ENCODE measurements at regions not wholly inside any gene's neighbourhood (a gene's known extent, or its start where the extent isn't known, plus 50 kb on each side); places are given as distances from the start of the nearest gene placed in this dataset.
A peak's percentile ranks its signal among the peaks of the same experiment; 100 is the strongest.
"Not testable (repeated sequence)": the region's sequence is repeated elsewhere in the genome, so short reads cannot be mapped to it uniquely, and the experiment has no call there.

DNA sequence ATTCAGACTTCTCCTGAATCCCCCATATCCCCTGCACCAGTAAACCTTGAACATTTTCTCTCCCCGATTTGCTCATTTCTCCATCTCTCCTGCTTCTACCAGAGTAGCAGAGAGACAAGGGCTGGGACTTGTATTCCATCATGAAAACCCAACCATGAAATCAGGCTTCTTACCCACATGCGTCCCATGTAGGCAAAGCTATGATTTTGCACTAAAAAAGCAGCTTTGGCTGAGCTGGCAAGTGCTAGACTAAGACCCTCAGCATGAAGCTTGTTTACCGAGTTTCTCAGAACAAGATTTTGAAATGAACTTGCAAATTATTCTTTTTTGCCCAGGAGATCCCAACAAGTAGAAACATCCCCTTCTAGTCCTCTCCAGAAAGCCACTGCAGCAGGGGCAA lies 80.3 kb upstream of the RFLNA start:
- Histone ChIP-seq H3K9ac (no peak overlapping the region), H3K4me1 (no peaks in the 10 kb centered on the region), H2AFZ (no peak overlapping the region), H3K9me3 (ENCODE audit: control insufficient read depth, low read length) (peaks cover 5% of the 10 kb centered on the region), H3K79me2 (no peaks in the 10 kb centered on the region), H3K4me2 (ENCODE audit: low read length) (no peak overlapping the region), H3K27me3 (ENCODE audit: control insufficient read depth, insufficient read depth, low read length) (no peaks in the 10 kb centered on the region), H3K36me3 (ENCODE audit: control insufficient read depth, insufficient read depth, low read length) (no peaks in the 10 kb centered on the region), H3K4me3 (ENCODE audit: low read depth, low read length) (no peak overlapping the region), H3K27ac (no peak overlapping the region)
- TF ChIP-seq, protein P1, sequence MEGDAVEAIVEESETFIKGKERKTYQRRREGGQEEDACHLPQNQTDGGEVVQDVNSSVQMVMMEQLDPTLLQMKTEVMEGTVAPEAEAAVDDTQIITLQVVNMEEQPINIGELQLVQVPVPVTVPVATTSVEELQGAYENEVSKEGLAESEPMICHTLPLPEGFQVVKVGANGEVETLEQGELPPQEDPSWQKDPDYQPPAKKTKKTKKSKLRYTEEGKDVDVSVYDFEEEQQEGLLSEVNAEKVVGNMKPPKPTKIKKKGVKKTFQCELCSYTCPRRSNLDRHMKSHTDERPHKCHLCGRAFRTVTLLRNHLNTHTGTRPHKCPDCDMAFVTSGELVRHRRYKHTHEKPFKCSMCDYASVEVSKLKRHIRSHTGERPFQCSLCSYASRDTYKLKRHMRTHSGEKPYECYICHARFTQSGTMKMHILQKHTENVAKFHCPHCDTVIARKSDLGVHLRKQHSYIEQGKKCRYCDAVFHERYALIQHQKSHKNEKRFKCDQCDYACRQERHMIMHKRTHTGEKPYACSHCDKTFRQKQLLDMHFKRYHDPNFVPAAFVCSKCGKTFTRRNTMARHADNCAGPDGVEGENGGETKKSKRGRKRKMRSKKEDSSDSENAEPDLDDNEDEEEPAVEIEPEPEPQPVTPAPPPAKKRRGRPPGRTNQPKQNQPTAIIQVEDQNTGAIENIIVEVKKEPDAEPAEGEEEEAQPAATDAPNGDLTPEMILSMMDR (IDR thresholded peaks at IDR 0.05), result no peak

DNA sequence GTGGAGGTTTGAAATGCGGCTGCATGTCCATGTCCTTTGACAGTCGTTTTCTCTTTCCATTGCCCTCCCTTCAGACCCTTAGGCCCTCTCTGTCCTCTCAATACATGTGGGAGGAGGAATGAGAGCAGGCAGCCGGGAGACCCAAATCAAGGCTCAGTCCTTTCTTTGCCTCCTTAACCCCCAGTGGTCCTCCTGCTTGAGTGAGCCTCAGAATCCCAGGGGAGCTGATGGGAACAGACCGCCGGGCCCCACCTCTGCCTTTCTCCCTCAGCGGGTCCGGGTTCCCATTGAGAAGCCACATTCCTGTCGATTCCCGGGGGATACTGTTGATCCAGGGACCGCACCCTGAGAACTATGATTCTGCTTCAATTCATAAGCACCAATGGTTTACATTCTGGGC lies 77.9 kb upstream of the RFLNA start:
- Histone ChIP-seq H3K27ac (no peak overlapping the region), H3K79me2 (no peaks in the 10 kb centered on the region), H3K27me3 (ENCODE audit: control insufficient read depth, insufficient read depth, low read length) (no peaks in the 10 kb centered on the region), H3K4me2 (ENCODE audit: low read length) (no peak overlapping the region), H3K9me3 (ENCODE audit: control insufficient read depth, low read length) (peaks cover 5% of the 10 kb centered on the region), H3K4me1 (no peaks in the 10 kb centered on the region), H3K36me3 (ENCODE audit: control insufficient read depth, insufficient read depth, low read length) (no peaks in the 10 kb centered on the region), H2AFZ (no peak overlapping the region), H3K4me3 (ENCODE audit: low read depth, low read length) (no peak overlapping the region), H3K9ac (no peak overlapping the region)
- TF ChIP-seq, protein P1 (IDR thresholded peaks at IDR 0.05), result no peak

GRCh38 chr12:124217508-124218242 lies 77.2 kb upstream of the RFLNA start:
- H3K9ac ChIP-seq, result no peak overlapping the region
- H3K79me2 ChIP-seq, result no peaks in the 10 kb centered on the region
- TF ChIP-seq, protein P1 (IDR thresholded peaks at IDR 0.05), result no peak
- no peak overlapping the region for H3K4me2 ChIP-seq (ENCODE audit: low read length)
- no peaks in the 10 kb centered on the region for H3K27me3 ChIP-seq (ENCODE audit: control insufficient read depth, insufficient read depth, low read length)
- no peaks in the 10 kb centered on the region for H3K4me1 ChIP-seq
- peaks cover 5% of the 10 kb centered on the region for H3K9me3 ChIP-seq (ENCODE audit: control insufficient read depth, low read length)
- H2AFZ ChIP-seq, result peak overlapping the region; percentile 47
- H3K27ac ChIP-seq, result no peak overlapping the region
- H3K4me3 ChIP-seq (ENCODE audit: low read depth, low read length), result no peak overlapping the region
- H3K36me3 ChIP-seq (ENCODE audit: control insufficient read depth, insufficient read depth, low read length), result no peaks in the 10 kb centered on the region

GRCh38 chr12:124218243-124218560 lies 76.7 kb upstream of the RFLNA start:
- H3K4me3 ChIP-seq (ENCODE audit: low read depth, low read length), result no peak overlapping the region
- no peak overlapping the region for H2AFZ ChIP-seq
- no peaks in the 10 kb centered on the region for H3K27me3 ChIP-seq (ENCODE audit: control insufficient read depth, insufficient read depth, low read length)
- peaks cover 5% of the 10 kb centered on the region for H3K9me3 ChIP-seq (ENCODE audit: control insufficient read depth, low read length)
- H3K36me3 ChIP-seq (ENCODE audit: control insufficient read depth, insufficient read depth, low read length), result no peaks in the 10 kb centered on the region
- no peaks in the 10 kb centered on the region for H3K4me1 ChIP-seq
- no peak overlapping the region for H3K27ac ChIP-seq
- TF ChIP-seq, protein P1 (IDR thresholded peaks at IDR 0.05), result no peak
- no peaks in the 10 kb centered on the region for H3K79me2 ChIP-seq
- no peak overlapping the region for H3K9ac ChIP-seq
- H3K4me2 ChIP-seq (ENCODE audit: low read length), result no peak overlapping the region

- H3K9me3 ChIP-seq (ENCODE audit: control insufficient read depth, low read length); H3K4me1 ChIP-seq; H3K79me2 ChIP-seq; H3K27me3 ChIP-seq (ENCODE audit: control insufficient read depth, insufficient read depth, low read length); H3K9ac ChIP-seq; H3K36me3 ChIP-seq (ENCODE audit: control insufficient read depth, insufficient read depth, low read length); H3K4me2 ChIP-seq (ENCODE audit: low read length); H3K27ac ChIP-seq; H2AFZ ChIP-seq; H3K4me3 ChIP-seq (ENCODE audit: low read depth, low read length): not testable (repeated sequence)
These were observed 76.2 kb upstream of the RFLNA start for GRCh38 chr12:124218650-124219049.

Data from parathyroid adenoma (tissue), 2 donors.